ENCODE measurements at regions not wholly inside any gene's neighbourhood (a gene's known extent, or its start where the extent isn't known, plus 50 kb on each side); places are given as distances from the start of the nearest gene placed in this dataset.

- Mint-ChIP-seq H3K27me3 (ENCODE audit: low read depth) (peaks cover 3% of the 10 kb centered on the region), H3K36me3 (ENCODE audit: insufficient read depth in 1 of 3, low read depth in 3 of 3) (no peaks in the 10 kb centered on the region), H3K9me3 (no peaks in the 10 kb centered on the region), H3K4me1 (no peaks in the 10 kb centered on the region), H3K4me3 (no peak overlapping the region), H3K27ac (no peak overlapping the region)
- no peak overlapping the region for H2BK120ac ChIP-seq (ENCODE audit: low read depth, low read length, poor library complexity, severe bottlenecking)
- no peak overlapping the region for H3K23ac ChIP-seq (ENCODE audit: insufficient read length, low read depth, low read length)
- H3K79me2 ChIP-seq (ENCODE audit: insufficient read depth, low read length): no peaks in the 10 kb centered on the region
- H3K23me2 ChIP-seq (ENCODE audit: insufficient read length, low read depth, low read length, poor library complexity, severe bottlenecking): no peaks in the 10 kb centered on the region
- H3K4ac ChIP-seq (ENCODE audit: low read depth, low read length): no peak overlapping the region
- no peak overlapping the region for H3K14ac ChIP-seq (ENCODE audit: insufficient read depth, low read length)
- H3K9ac ChIP-seq (ENCODE audit: extremely low read depth, insufficient read length, low read length): no peak overlapping the region
- WGBS (ENCODE audit: extremely low coverage, insufficient read length, low lambda C conversion rate): no CpG with 5 or more reads among the region's 3 CpGs
- H3K9me3 ChIP-seq (ENCODE audit: control insufficient read depth, low read depth, low read length): no peaks in the 10 kb centered on the region
- no peak overlapping the region for H2BK20ac ChIP-seq (ENCODE audit: low read depth, low read length, poor library complexity, severe bottlenecking)
- H3K56ac ChIP-seq (ENCODE audit: insufficient read length, low read depth, low read length): no peak overlapping the region
- H3K18ac ChIP-seq (ENCODE audit: insufficient read length, low read depth, low read length): no peak overlapping the region
- no peaks in the 10 kb centered on the region for H3K4me1 ChIP-seq (ENCODE audit: insufficient read depth, low read length)
- no peak overlapping the region for H4K91ac ChIP-seq (ENCODE audit: insufficient read length, low read depth, low read length)
- H2BK12ac ChIP-seq (ENCODE audit: insufficient read length, low read depth, low read length): no peak overlapping the region
- no peak for TF ChIP-seq CTCF (conservative IDR thresholded peaks at IDR 0.05)
- DNase-seq: no peak
- H3T11ph ChIP-seq (ENCODE audit: low read length): no peak overlapping the region
- no peak overlapping the region for H2AK5ac ChIP-seq (ENCODE audit: insufficient read length, low read length)
- H3K4me2 ChIP-seq (ENCODE audit: insufficient read depth, insufficient read length, low read length): no peak overlapping the region
- no peak overlapping the region for H2AFZ ChIP-seq (ENCODE audit: low read length)
- H2BK15ac ChIP-seq (ENCODE audit: low read depth, low read length): no peak overlapping the region
- H4K5ac ChIP-seq (ENCODE audit: insufficient read length, low read depth, low read length): no peak overlapping the region
- no peaks in the 10 kb centered on the region for H3K27me3 ChIP-seq (ENCODE audit: insufficient read depth, low read length)
- no peak overlapping the region for H2BK5ac ChIP-seq (ENCODE audit: insufficient read length, low read length)
- no peak overlapping the region for H3K27ac ChIP-seq (ENCODE audit: insufficient read length, low read depth, low read length)
- no peak overlapping the region for H4K8ac ChIP-seq (replicated peaks; ENCODE audit: insufficient read length, low read depth, low read length)
- no peaks in the 10 kb centered on the region for H3K79me1 ChIP-seq (ENCODE audit: insufficient read depth, low read depth, low read length, poor library complexity, severe bottlenecking)
- no peaks in the 10 kb centered on the region for H4K20me1 ChIP-seq (ENCODE audit: control insufficient read depth, insufficient read depth, insufficient read length)
These were observed 247.1 kb downstream of the RPS29 start for GRCh38 chr14:49339130-49339529.

Data from H9 (cell line).